ENCODE measurements at regions not wholly inside any gene's neighbourhood (a gene's known extent, or its start where the extent isn't known, plus 50 kb on each side); places are given as distances from the start of the nearest gene placed in this dataset.

DNA sequence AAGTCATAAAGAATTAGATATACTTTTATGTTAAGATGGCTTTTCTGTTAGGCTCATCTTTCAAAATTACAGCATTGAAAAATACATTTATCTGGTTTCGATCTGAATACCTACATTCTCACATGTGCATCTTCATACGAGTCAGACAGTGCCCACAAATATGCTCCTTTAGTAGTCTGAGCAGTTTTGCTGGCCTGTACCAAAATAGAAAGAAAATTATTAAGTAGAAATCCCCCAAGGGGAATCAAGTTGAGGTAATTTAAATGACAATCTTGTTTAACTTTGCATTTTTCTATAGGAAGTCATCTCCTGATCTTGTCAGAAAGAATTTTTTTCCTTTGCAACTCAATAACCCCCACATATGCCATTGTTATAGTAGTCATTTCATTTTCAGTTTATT lies 287.4 kb upstream of the SEMA3D start:
- TF ChIP-seq ZNF274 (IDR thresholded peaks at IDR 0.05; ENCODE audit: low read depth, low read length) (no peak), YY1 (IDR thresholded peaks at IDR 0.05; ENCODE audit: insufficient read depth, insufficient read length) (no peak)
